HG02588 (cell line): ENCODE measurements at regions not wholly inside any gene's neighbourhood (a gene's known extent, or its start where the extent isn't known, plus 50 kb on each side); places are given as distances from the start of the nearest gene placed in this dataset.

ENCODE experiments used
- ATAC-seq: cut with Tn5 transposase; IDR thresholded peaks from one replicate; pipeline ENCODE4 v1.9.1; 2021; ENCODE audit warnings: mild to moderate bottlenecking, moderate library complexity; ENCODE audit not compliant: unreplicated experiment

GRCh38 chr4:53697016-53697685 lies 105.9 kb upstream of the LNX1 start:
- ATAC-seq: no peak

DNA sequence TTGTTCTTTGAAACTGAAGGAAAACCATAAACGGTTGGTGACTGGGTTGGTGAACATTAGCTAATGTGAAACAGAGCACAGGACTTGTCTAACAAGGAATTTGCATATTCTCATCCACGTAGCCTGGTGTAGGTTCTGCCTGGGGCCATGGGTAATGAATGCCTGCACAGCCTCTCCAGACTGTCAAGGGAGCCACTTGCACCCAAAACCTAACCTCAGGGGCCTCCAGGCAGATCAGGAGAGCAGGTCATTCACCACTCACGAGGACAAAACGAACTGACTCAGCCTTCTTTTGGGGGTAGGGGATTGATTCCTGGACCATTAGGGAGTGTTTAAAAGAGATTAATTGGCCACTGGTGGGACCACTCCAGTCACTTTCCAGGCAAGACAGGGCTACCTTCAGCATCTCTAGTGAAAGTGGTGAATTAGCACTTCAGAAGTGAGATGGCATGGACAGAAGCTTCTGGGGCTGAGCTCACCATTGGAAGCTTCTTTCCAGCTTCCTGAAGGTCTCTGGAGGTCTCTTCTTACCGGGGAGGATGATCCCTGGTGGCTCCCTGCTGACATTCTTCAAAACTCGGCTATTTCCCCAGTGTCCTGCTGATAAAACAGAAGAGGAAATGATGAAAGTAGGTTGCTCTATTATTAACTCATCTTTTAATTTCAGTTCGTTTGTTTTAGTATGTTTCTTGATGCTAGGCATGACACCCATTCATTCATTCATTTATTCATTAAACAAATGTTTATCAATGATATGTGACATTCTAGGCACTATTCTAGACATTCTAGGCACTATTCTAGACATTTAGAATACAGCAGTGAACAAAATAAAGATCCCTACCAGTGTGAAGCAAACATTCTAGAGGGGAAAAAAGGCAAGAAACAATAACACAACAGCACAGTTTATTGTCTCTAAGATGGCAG lies 104.5 kb upstream of the LNX1 start:
- ATAC-seq: peak; percentile 91

GRCh38 chr4:53694666-53695065 lies 103.4 kb upstream of the LNX1 start:
- ATAC-seq: no peak

GRCh38 chr4:53693909-53694308 lies 102.6 kb upstream of the LNX1 start:
- no peak for ATAC-seq

DNA sequence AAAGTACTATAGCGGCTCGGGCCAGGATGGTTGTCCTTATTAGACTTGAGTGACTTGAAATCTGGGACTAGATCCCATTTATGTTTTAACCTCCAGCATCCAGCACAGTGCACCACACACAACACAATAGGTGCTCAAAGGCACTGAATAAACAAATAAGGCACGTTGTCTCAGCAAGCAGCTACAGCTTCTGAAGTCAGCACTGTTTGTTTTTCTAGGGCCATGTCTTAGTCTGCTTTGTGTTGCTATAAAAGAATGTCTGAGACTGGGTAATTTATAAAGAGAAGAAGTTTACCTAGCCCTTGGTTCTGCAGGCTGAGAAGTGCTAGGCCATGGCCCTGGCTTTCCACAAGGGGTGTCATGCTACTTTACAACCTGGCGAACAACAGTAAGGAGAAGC lies 102.1 kb upstream of the LNX1 start:
- ATAC-seq: no peak

GRCh38 chr4:53688186-53688790 lies 97.0 kb upstream of the LNX1 start:
- ATAC-seq: peak; percentile 95

DNA sequence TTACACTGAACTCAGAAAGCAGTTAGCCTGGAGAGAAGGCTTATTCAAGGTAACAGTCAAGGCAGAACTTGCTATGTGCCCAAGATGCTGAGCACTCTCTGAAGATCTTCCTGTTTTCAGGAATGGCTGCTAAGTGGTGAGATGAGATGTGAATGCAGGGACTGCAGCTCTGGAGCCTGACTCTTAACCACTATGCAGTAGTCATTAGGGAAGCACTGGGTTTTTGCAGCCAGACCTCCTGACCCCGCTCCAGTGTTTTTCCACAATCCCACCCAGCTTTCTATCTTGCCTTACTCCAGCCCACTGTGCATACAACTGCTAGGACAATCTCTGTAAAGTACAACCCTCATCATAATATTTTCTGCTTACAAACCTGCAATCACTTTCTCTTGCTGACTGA lies 95.2 kb upstream of the LNX1 start:
- no peak for ATAC-seq

GRCh38 chr4:53684136-53685130 lies 93.1 kb upstream of the LNX1 start:
- no peak for ATAC-seq

DNA sequence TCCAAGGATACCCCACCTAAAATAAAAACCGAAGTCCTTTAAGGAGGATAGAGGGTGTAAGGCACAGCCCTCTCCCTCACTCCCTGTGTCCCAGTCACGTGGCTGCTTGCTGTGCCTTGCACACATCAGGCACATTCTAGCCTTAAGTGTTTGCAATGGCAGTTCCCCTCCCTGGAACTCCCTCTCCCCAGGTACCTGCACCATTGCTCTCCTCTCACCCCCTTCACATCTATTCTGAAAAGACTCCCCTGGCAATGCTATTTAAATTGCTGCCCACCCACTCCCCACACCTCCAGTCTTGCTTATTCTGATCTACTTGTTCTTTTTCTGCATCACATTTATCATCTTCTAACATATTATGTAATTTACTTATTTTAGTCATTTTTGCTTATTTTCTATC lies 91.6 kb upstream of the LNX1 start:
- ATAC-seq: no peak

- ATAC-seq: no peak
Measured at GRCh38 chr4:53682196-53682595, 90.9 kb upstream of the LNX1 start.

DNA sequence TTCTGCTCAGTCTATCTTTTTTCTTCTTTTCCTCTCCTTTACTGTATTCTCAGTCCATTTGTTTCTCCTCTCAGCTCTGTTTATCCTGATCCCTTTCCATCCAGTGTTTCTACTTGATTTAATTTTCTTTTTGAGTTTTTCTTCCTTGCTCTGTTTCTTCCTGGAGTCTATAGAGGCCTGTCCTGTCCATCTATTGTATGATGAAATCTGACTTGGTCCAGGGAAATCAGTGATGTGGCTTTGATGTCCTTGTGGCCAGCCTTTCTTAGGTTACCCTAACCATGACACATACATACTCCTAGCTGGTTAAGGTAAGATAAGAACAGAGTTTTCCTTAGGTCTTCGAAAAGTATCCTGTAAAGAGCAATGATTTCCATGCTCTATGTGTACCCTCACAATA lies 89.3 kb upstream of the LNX1 start:
- no peak for ATAC-seq

GRCh38 chr4:53680168-53680567 lies 88.9 kb upstream of the LNX1 start:
- ATAC-seq: no peak

GRCh38 chr4:53676402-53676871 lies 85.2 kb upstream of the LNX1 start:
- ATAC-seq: no peak

- ATAC-seq: no peak
Measured at GRCh38 chr4:53674903-53675302, 83.6 kb upstream of the LNX1 start.

DNA sequence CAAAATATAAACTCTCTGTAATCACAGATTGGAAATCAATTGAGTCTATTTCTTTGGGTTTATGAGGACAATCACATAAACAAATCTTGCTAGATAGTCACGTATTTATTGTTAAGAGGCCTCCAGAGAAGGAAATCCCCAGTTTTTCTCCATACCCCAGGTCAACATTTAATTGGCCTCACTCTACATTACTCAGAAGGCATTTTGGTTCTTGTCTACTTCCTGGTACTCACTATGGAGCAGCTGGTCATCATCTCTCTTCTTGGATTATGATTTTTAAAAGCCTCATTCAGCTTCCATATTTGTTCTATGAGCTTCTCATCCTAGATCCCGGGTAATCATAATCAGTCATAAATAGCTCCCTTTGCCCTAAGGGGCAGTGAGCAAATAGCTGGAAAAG lies 81.6 kb upstream of the LNX1 start:
- no peak for ATAC-seq

GRCh38 chr4:53671757-53672156 lies 80.5 kb upstream of the LNX1 start:
- no peak for ATAC-seq

- no peak for ATAC-seq
Measured at GRCh38 chr4:53659737-53660136, 68.5 kb upstream of the LNX1 start.

DNA sequence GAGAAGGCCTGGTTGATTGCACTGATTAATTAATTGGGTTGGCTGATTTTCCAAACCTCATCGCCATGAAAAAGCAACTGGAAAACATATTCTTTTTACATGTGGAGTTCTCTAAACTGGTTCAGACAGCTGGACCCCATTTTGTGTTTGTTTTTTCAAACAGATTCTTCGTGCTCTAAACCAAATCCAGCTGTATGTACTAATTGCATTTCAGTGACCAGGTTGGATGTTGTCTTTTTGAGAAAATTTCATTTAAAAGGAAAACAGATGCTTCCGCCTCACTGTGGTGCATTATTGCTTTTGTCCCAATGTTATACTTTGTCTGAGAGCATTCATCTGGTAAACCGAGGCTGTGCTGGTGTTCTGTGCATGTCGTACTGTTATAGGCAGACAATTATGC lies 67.8 kb upstream of the LNX1 start:
- no peak for ATAC-seq

- no peak for ATAC-seq
Measured at GRCh38 chr4:53658029-53658428, 66.7 kb upstream of the LNX1 start.

- ATAC-seq: no peak
Measured at GRCh38 chr4:53656421-53656981, 65.2 kb upstream of the LNX1 start.
